ENCODE measurements at regions not wholly inside any gene's neighbourhood (a gene's known extent, or its start where the extent isn't known, plus 50 kb on each side); places are given as distances from the start of the nearest gene placed in this dataset.

DNA sequence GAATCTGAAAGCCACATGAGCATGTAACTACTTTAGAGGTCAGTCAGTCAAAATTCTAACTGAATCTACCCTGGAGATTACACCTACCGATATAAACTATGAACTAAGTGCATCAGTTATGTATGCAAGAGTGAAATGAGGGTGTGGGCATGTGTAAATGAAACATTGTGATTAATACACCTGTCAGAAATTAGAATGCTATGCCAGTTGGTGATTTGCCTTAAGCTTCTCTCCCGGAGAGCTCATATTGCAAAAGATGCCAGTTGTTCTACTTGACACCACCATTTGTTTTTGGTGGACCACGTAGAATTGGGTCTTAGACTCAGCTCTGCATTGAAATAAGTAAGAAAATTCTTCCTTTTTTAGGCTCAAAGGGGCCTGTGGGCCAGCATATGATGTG is 91.0 kb upstream of the KBTBD8 start:
- TF ChIP-seq, protein P1, sequence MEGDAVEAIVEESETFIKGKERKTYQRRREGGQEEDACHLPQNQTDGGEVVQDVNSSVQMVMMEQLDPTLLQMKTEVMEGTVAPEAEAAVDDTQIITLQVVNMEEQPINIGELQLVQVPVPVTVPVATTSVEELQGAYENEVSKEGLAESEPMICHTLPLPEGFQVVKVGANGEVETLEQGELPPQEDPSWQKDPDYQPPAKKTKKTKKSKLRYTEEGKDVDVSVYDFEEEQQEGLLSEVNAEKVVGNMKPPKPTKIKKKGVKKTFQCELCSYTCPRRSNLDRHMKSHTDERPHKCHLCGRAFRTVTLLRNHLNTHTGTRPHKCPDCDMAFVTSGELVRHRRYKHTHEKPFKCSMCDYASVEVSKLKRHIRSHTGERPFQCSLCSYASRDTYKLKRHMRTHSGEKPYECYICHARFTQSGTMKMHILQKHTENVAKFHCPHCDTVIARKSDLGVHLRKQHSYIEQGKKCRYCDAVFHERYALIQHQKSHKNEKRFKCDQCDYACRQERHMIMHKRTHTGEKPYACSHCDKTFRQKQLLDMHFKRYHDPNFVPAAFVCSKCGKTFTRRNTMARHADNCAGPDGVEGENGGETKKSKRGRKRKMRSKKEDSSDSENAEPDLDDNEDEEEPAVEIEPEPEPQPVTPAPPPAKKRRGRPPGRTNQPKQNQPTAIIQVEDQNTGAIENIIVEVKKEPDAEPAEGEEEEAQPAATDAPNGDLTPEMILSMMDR (conservative IDR thresholded peaks at IDR 0.05; ENCODE audit: low read depth, low read length), result no peak
- no peak for TF ChIP-seq EZH2 (IDR thresholded peaks at IDR 0.05; ENCODE audit: borderline replicate concordance, low read depth, low read length, poor library complexity, severe bottlenecking)
